Chondrocyte (in vitro differentiated cells): ENCODE measurements at regions not wholly inside any gene's neighbourhood (a gene's known extent, or its start where the extent isn't known, plus 50 kb on each side); places are given as distances from the start of the nearest gene placed in this dataset.

Experiments
- DNase-seq: peaks from one replicate; pipeline ENCODE4 v3.0.0; 2021; ENCODE audit warnings: mixed read lengths, low spot score
- H3K27ac Mint-ChIP-seq: one replicate; pipeline ENCODE4 v1.8.0; 2021; ENCODE audit warnings: mild to moderate bottlenecking, moderate library complexity, mixed read lengths; ENCODE audit not compliant: unreplicated experiment
- H3K27me3 Mint-ChIP-seq: 2 replicates; pipeline ENCODE4 v1.8.0; 2021; ENCODE audit warnings: low read depth, mixed read lengths
- H3K36me3 Mint-ChIP-seq: 2 replicates; pipeline ENCODE4 v1.8.0; 2021; ENCODE audit warnings: low read depth, mixed read lengths
- H3K4me1 Mint-ChIP-seq: 2 replicates; pipeline ENCODE4 v1.8.0; 2021; ENCODE audit warnings: low read depth, mild to moderate bottlenecking, mixed read lengths
- H3K4me3 Mint-ChIP-seq: one replicate; pipeline ENCODE4 v1.8.0; 2021; ENCODE audit warnings: mild to moderate bottlenecking, moderate library complexity, mixed read lengths; ENCODE audit not compliant: unreplicated experiment
- H3K9me3 Mint-ChIP-seq: 2 replicates; pipeline ENCODE4 v1.8.0; 2021; ENCODE audit warnings: low read depth, mixed read lengths
- TF ChIP-seq, protein P1 (sequence below): fragments of 200-600 bp; sonication (generic); IDR thresholded peaks from 2 replicates; pipeline ENCODE4 v1.5.0; 2021; ENCODE audit warnings: antibody characterized with exemption, mild to moderate bottlenecking, moderate library complexity

DNA sequence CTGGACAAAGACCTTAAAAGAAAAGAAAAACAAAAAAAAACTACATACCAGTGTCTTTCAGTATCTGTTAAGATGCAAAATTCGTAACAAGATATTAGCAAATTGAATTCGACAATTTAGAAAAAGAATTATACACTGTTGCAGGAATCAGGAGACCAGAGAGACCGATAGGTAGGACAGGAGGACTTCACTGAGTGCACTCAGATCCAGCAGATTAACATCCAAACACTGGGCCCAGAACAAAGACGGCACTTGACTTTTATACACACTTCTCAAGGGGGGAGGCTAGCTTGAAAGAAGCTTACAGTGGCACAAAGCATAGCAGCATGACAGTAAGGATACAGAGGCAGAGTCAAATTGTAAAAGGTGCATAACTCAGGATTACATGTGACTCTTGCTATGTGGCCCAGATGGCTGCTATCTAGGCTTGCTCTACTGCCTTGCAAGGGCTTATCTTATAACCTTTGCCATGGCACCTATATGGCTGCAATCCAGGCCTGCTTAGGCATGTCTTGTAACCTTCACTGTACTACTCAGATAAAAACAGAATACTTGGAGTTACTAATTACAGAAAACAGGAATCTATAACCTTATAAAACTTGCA is 507.3 kb upstream of the LRRTM4 start:
- Mint-ChIP-seq H3K9me3 (peaks cover 29% of the 10 kb centered on the region), H3K36me3 (no peaks in the 10 kb centered on the region), H3K27me3 (no peaks in the 10 kb centered on the region), H3K4me3 (no peak overlapping the region), H3K4me1 (no peaks in the 10 kb centered on the region), H3K27ac (no peak overlapping the region)
- TF ChIP-seq, protein P1, sequence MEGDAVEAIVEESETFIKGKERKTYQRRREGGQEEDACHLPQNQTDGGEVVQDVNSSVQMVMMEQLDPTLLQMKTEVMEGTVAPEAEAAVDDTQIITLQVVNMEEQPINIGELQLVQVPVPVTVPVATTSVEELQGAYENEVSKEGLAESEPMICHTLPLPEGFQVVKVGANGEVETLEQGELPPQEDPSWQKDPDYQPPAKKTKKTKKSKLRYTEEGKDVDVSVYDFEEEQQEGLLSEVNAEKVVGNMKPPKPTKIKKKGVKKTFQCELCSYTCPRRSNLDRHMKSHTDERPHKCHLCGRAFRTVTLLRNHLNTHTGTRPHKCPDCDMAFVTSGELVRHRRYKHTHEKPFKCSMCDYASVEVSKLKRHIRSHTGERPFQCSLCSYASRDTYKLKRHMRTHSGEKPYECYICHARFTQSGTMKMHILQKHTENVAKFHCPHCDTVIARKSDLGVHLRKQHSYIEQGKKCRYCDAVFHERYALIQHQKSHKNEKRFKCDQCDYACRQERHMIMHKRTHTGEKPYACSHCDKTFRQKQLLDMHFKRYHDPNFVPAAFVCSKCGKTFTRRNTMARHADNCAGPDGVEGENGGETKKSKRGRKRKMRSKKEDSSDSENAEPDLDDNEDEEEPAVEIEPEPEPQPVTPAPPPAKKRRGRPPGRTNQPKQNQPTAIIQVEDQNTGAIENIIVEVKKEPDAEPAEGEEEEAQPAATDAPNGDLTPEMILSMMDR = no peak
- DNase-seq = no peak

DNA sequence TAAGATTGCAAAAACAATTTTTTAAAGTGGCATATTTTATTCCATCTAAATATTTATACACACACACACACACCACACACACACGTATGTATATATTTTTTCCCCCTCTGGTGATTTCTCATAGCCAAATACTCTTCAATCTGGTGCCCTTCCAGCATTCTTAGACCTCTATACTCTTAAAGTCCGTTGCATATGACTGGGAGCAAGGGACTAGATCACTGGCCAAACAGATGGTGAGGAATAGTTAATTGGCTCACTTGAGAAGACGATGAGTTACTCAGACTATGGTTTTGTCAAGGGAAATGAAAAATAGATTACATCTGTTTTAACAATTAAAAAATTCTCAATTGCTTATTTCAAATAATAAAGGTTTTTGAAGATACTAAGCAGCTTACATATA is 512.5 kb upstream of the LRRTM4 start:
- Mint-ChIP-seq H3K27ac (no peak overlapping the region), H3K36me3 (no peaks in the 10 kb centered on the region), H3K4me1 (no peaks in the 10 kb centered on the region), H3K9me3 (peaks cover 14% of the 10 kb centered on the region), H3K4me3 (no peak overlapping the region), H3K27me3 (no peaks in the 10 kb centered on the region)
- DNase-seq = no peak
- TF ChIP-seq, protein P1 = no peak

DNA sequence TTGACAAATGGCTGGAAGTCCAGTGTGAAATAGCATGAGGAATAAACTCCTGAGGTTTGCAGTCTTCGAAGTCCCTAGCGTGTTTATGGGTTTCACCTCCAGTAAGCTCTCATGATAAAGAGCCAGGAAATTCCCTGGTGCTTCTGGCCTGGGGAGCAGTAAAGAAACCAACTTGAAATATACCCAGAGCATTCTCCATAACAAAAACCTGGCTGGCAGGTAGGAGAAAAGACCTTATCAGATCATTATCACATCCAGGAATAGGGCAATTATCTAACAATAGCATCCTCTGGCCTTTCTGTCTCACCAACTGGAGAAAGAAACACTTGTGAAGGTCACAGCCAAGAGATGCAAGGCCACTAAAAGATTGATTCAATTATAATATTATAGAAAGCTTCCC is 513.6 kb upstream of the LRRTM4 start:
- H3K27ac Mint-ChIP-seq = no peak overlapping the region
- no peaks in the 10 kb centered on the region for H3K4me1 Mint-ChIP-seq
- no peak overlapping the region for H3K4me3 Mint-ChIP-seq
- H3K9me3 Mint-ChIP-seq = peaks cover 15% of the 10 kb centered on the region
- H3K27me3 Mint-ChIP-seq = no peaks in the 10 kb centered on the region
- no peak for DNase-seq
- TF ChIP-seq, protein P1 = no peak
- no peaks in the 10 kb centered on the region for H3K36me3 Mint-ChIP-seq

DNA sequence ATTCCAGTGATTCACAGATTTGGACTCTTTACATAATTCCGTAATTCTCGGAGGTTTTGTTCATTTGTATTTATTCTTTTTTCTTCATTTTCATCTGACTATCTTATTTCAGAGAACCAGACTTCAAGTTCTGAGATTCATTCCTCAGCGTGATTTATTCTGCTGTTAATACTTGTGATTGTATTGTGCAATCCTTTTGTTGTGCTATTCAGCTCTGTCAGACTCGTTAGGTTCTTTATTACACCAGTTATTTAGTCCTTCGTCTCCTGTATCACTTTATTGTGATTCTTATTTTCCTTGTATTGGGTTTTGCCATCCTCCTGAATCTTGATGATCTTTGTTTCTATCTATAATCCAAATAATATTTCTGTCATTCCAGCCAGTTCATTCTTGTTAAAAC is 529.3 kb upstream of the LRRTM4 start:
- peaks cover 72% of the 10 kb centered on the region for H3K9me3 Mint-ChIP-seq
- TF ChIP-seq, protein P1 = no peak

DNA sequence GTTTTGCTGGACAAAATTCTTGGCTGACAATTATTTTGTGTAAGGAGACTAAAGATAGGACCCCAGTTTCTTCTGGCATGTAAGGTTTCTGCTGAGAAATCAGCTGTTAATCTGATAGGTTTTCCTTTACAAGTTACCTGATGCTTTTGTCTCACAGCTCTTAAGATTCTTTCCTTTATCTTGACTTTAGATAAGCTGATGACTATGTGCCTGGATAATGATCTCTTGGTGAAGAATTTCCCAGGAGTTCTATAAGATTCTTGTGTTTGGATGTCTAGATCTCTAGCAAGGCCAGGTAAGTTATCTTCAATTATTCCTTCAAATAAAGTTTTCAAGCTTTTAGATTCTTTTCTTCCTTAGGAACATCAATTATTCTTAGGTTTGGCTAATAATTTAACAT is 534.8 kb upstream of the LRRTM4 start:
- Mint-ChIP-seq H3K4me1 (no peaks in the 10 kb centered on the region), H3K4me3 (no peak overlapping the region), H3K27ac (no peak overlapping the region), H3K9me3 (peaks cover 39% of the 10 kb centered on the region), H3K27me3 (no peaks in the 10 kb centered on the region), H3K36me3 (no peaks in the 10 kb centered on the region)
- no peak for DNase-seq
- TF ChIP-seq, protein P1 = no peak

More for the DNA sequence above, 529.3 kb upstream of the LRRTM4 start:
- H3K4me3 Mint-ChIP-seq = no peak overlapping the region
- DNase-seq = no peak
- no peaks in the 10 kb centered on the region for H3K4me1 Mint-ChIP-seq
- no peaks in the 10 kb centered on the region for H3K27me3 Mint-ChIP-seq
- no peaks in the 10 kb centered on the region for H3K36me3 Mint-ChIP-seq
- no peak overlapping the region for H3K27ac Mint-ChIP-seq
